GM23338 (cell line): ENCODE measurements at regions not wholly inside any gene's neighbourhood (a gene's known extent, or its start where the extent isn't known, plus 50 kb on each side); places are given as distances from the start of the nearest gene placed in this dataset.

Experiments
- ATAC-seq: fragments of 200-7000 bp; cut with Tn5 transposase; 3 replicates; pipeline ENCODE4 v1.9.1; 2020
- DNase-seq: peaks from one replicate; pipeline ENCODE4 v3.0.0-alpha.2; 2015; ENCODE audit warnings: low spot score
- H2AFZ ChIP-seq: fragments of 200-600 bp; sonication (generic); 2 replicates; pipeline ENCODE4 v1.8.0; 2016; ENCODE audit warnings: antibody characterized with exemption, mild to moderate bottlenecking, moderate library complexity
- H3F3A ChIP-seq: fragments of 200-600 bp; sonication (generic); replicated peaks from 2 replicates; pipeline ENCODE4 v1.8.0; 2017; ENCODE audit warnings: antibody characterized with exemption, mixed run types, low read depth
- H3K27ac ChIP-seq: fragments of 200-600 bp; sonication (generic); 2 replicates; pipeline ENCODE4 v1.6.1; 2016; ENCODE audit warnings: low read depth
- H3K27me3 ChIP-seq: fragments of 200-600 bp; sonication (generic); 2 replicates; pipeline ENCODE4 v1.8.0; 2016; ENCODE audit warnings: mild to moderate bottlenecking, mixed run types, moderate library complexity; ENCODE audit not compliant: insufficient read depth
- H3K36me3 ChIP-seq: fragments of 200-600 bp; sonication (generic); 2 replicates; pipeline ENCODE4 v1.8.0; 2016; ENCODE audit warnings: mild to moderate bottlenecking; ENCODE audit not compliant: insufficient read depth
- H3K4me1 ChIP-seq: fragments of 200-600 bp; sonication (generic); 2 replicates; pipeline ENCODE4 v1.8.0; 2016; ENCODE audit warnings: mild to moderate bottlenecking, moderate library complexity; ENCODE audit not compliant: insufficient read depth
- H3K4me2 ChIP-seq: fragments of 200-600 bp; sonication (generic); 2 replicates; pipeline ENCODE4 v1.7.1; 2017; ENCODE audit warnings: mixed run types
- H3K4me3 ChIP-seq: fragments of 200-600 bp; sonication (generic); 2 replicates; pipeline ENCODE4 v1.6.1; 2016; ENCODE audit warnings: mixed run types
- H3K79me2 ChIP-seq: fragments of 200-600 bp; sonication (generic); replicated peaks from 2 replicates; pipeline ENCODE4 v1.8.0; 2017; ENCODE audit warnings: mild to moderate bottlenecking; ENCODE audit not compliant: insufficient read depth
- H3K9me2 ChIP-seq: fragments of 200-600 bp; sonication (generic); 2 replicates; pipeline ENCODE4 v1.8.0; 2017; ENCODE audit not compliant: insufficient read depth
- H4K20me1 ChIP-seq: fragments of 200-600 bp; sonication (generic); replicated peaks from 2 replicates; pipeline ENCODE4 v1.8.0; 2017; ENCODE audit warnings: mild to moderate bottlenecking; ENCODE audit not compliant: insufficient read depth
- H3K27ac Mint-ChIP-seq: 2 replicates; pipeline ENCODE4 v1.8.0; 2020; ENCODE audit warnings: inconsistent platforms, mild to moderate bottlenecking, moderate library complexity, mixed read lengths
- H3K27me3 Mint-ChIP-seq: 3 replicates; pipeline ENCODE4 v1.8.0; 2022; ENCODE audit warnings: low read depth, mild to moderate bottlenecking, moderate library complexity, mixed read lengths, inconsistent platforms; ENCODE audit not compliant: insufficient read depth, poor library complexity
- H3K36me3 Mint-ChIP-seq: 3 replicates; pipeline ENCODE4 v1.8.0; 2021; ENCODE audit warnings: low read depth, mild to moderate bottlenecking, inconsistent platforms, moderate library complexity, mixed read lengths
- H3K4me1 Mint-ChIP-seq: 3 replicates; pipeline ENCODE4 v1.8.0; 2020; ENCODE audit warnings: mild to moderate bottlenecking, inconsistent platforms, mixed read lengths
- H3K4me3 Mint-ChIP-seq: 3 replicates; pipeline ENCODE4 v1.8.0; 2021; ENCODE audit warnings: moderate library complexity, mild to moderate bottlenecking, inconsistent platforms, mixed read lengths
- H3K9me3 Mint-ChIP-seq: 3 replicates; pipeline ENCODE4 v1.8.0; 2020; ENCODE audit warnings: moderate library complexity, mild to moderate bottlenecking, inconsistent platforms, mixed read lengths
- CREB1 ChIP-seq: fragments of 250-450 bp; sonication (Bioruptor Pico); IDR thresholded peaks from 2 replicates; pipeline ENCODE4 v1.5.0; 2020; ENCODE audit warnings: low read depth, mild to moderate bottlenecking, moderate library complexity
- EZH2 ChIP-seq: fragments of 200-600 bp; sonication (generic); IDR thresholded peaks from one replicate; pipeline ENCODE4 v1.8.0; 2017; ENCODE audit warnings: antibody characterized with exemption, mild to moderate bottlenecking, low read depth; ENCODE audit not compliant: unreplicated experiment
- EZH2phosphoT487 ChIP-seq: fragments of 200-600 bp; sonication (generic); IDR thresholded peaks from one replicate; pipeline ENCODE4 v1.8.1; 2018; ENCODE audit warnings: antibody characterized with exemption; ENCODE audit not compliant: unreplicated experiment
- JUNB ChIP-seq: IDR thresholded peaks from one replicate; pipeline ENCODE4 v1.6.1; 2016; ENCODE audit warnings: antibody characterized with exemption; ENCODE audit not compliant: unreplicated experiment
- NANOG ChIP-seq: IDR thresholded peaks from 2 replicates; pipeline ENCODE4 v1.6.1; 2016; ENCODE audit warnings: antibody characterized with exemption, borderline replicate concordance
- POLR2AphosphoS5 ChIP-seq: IDR thresholded peaks from 2 replicates; pipeline ENCODE4 v1.6.1; 2016; ENCODE audit warnings: antibody characterized with exemption, low read depth
- REST ChIP-seq: IDR thresholded peaks from one replicate; pipeline ENCODE4 v1.6.1; 2018; ENCODE audit warnings: antibody characterized with exemption; ENCODE audit not compliant: unreplicated experiment
- ZNF331 ChIP-seq: fragments of 250-450 bp; sonication (Bioruptor Pico); IDR thresholded peaks from 2 replicates; pipeline ENCODE4 v1.5.0; 2020; ENCODE audit warnings: low read depth, mild to moderate bottlenecking, moderate library complexity
- TF ChIP-seq, protein P1 (sequence below), 2 experiments: fragments of 200-600 bp in 1 of 2; sonication (generic) in 1 of 2; conservative IDR thresholded peaks; 2 replicates each; pipeline versions ENCODE4 v1.5.1 to v1.6.1; 2016 to 2017; ENCODE audit warnings: antibody characterized with exemption in 2 of 2, low read depth in 2 of 2, mild to moderate bottlenecking in 2 of 2, moderate library complexity in 1 of 2
- TF ChIP-seq, protein P2 (sequence below): fragments of 250-450 bp; sonication (Bioruptor Pico); IDR thresholded peaks from 2 replicates; pipeline ENCODE4 v1.5.0; 2020; ENCODE audit warnings: mild to moderate bottlenecking, moderate library complexity

- H3K27me3 ChIP-seq = no peaks in the 10 kb centered on the region
- peaks cover 21% of the 10 kb centered on the region for H3K4me1 ChIP-seq
- Mint-ChIP-seq H3K36me3 (no peaks in the 10 kb centered on the region), H3K9me3 (no peaks in the 10 kb centered on the region), H3K4me3 (no peak overlapping the region), H3K27ac (no peak overlapping the region), H3K27me3 (no peaks in the 10 kb centered on the region), H3K4me1 (peaks cover 24% of the 10 kb centered on the region; the same call in 2 of the 3 replicates)
- no peaks in the 10 kb centered on the region; the same call in 1 of the 2 replicates for H3F3A ChIP-seq
- no peak overlapping the region for H3K4me2 ChIP-seq
- H3K79me2 ChIP-seq = no peaks in the 10 kb centered on the region
- H3K36me3 ChIP-seq = no peaks in the 10 kb centered on the region
- TF ChIP-seq, protein P1, sequence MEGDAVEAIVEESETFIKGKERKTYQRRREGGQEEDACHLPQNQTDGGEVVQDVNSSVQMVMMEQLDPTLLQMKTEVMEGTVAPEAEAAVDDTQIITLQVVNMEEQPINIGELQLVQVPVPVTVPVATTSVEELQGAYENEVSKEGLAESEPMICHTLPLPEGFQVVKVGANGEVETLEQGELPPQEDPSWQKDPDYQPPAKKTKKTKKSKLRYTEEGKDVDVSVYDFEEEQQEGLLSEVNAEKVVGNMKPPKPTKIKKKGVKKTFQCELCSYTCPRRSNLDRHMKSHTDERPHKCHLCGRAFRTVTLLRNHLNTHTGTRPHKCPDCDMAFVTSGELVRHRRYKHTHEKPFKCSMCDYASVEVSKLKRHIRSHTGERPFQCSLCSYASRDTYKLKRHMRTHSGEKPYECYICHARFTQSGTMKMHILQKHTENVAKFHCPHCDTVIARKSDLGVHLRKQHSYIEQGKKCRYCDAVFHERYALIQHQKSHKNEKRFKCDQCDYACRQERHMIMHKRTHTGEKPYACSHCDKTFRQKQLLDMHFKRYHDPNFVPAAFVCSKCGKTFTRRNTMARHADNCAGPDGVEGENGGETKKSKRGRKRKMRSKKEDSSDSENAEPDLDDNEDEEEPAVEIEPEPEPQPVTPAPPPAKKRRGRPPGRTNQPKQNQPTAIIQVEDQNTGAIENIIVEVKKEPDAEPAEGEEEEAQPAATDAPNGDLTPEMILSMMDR (conservative IDR thresholded peaks at IDR 0.05; ENCODE audit: low read depth in 2 of 2) = no peak
- no peak for TF ChIP-seq EZH2
- TF ChIP-seq ZNF331 (CRISPR knock-in tag) = no peak
- TF ChIP-seq EZH2phosphoT487 = no peak
- no peak for TF ChIP-seq POLR2AphosphoS5
- TF ChIP-seq NANOG = no peak
- TF ChIP-seq JUNB = no peak
- no peaks in the 10 kb centered on the region for H3K9me2 ChIP-seq
- H2AFZ ChIP-seq = peak overlapping the region; percentile 38
- peak; percentile 42; the same call in 2 of the 3 replicates for ATAC-seq
- H3K27ac ChIP-seq = no peak overlapping the region
- no peaks in the 10 kb centered on the region for H4K20me1 ChIP-seq
- no peak for DNase-seq
- no peak overlapping the region for H3K4me3 ChIP-seq
These were observed 60.7 kb upstream of the PITX2 start for GRCh38 chr4:110683601-110684000.

DNA sequence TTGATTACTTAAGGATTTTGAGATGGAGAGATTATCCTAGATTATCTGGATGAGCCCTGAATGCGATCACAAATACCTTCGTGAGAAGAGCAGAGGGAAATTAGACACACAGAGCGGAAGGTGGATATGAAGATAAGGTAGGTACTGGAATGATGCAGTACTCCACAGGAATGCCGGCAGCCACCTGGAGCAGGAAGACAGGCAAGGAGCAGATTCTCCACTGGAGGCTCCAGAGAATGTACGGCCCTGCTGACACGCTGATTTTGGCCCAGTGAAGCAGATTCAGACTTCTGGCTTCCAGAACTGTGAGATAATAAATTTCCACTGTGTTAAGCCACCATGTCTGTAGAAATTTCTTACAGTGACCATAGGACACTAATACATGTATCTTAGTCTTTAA lies 79.4 kb upstream of the PITX2 start:
- DNase-seq = peak; percentile 27
- Histone ChIP-seq H3K9me2 (no peaks in the 10 kb centered on the region), H3K27ac (no peak overlapping the region), H3K4me3 (no peak overlapping the region), H3K36me3 (no peaks in the 10 kb centered on the region), H3K79me2 (no peaks in the 10 kb centered on the region), H3K4me1 (peaks cover 13% of the 10 kb centered on the region), H2AFZ (peak overlapping the region; percentile 53; the same call in 1 of the 2 replicates), H3K4me2 (no peak overlapping the region), H3F3A (no peaks in the 10 kb centered on the region), H3K27me3 (no peaks in the 10 kb centered on the region), H4K20me1 (no peaks in the 10 kb centered on the region)
- no peak; the same call in 2 of the 3 replicates for ATAC-seq
- Mint-ChIP-seq H3K36me3 (no peaks in the 10 kb centered on the region), H3K27me3 (no peaks in the 10 kb centered on the region), H3K4me1 (peaks cover 3% of the 10 kb centered on the region; the same call in 2 of the 3 replicates), H3K27ac (peak overlapping the region; percentile 35; the same call in 1 of the 2 replicates), H3K9me3 (no peaks in the 10 kb centered on the region; the same call in 2 of the 3 replicates), H3K4me3 (no peak overlapping the region)
- TF ChIP-seq JUNB = no peak
- TF ChIP-seq NANOG = no peak
- TF ChIP-seq CREB1 (CRISPR knock-in tag) = no peak
- no peak for TF ChIP-seq REST
- no peak for TF ChIP-seq POLR2AphosphoS5
- no peak for TF ChIP-seq EZH2phosphoT487
- TF ChIP-seq, protein P2, sequence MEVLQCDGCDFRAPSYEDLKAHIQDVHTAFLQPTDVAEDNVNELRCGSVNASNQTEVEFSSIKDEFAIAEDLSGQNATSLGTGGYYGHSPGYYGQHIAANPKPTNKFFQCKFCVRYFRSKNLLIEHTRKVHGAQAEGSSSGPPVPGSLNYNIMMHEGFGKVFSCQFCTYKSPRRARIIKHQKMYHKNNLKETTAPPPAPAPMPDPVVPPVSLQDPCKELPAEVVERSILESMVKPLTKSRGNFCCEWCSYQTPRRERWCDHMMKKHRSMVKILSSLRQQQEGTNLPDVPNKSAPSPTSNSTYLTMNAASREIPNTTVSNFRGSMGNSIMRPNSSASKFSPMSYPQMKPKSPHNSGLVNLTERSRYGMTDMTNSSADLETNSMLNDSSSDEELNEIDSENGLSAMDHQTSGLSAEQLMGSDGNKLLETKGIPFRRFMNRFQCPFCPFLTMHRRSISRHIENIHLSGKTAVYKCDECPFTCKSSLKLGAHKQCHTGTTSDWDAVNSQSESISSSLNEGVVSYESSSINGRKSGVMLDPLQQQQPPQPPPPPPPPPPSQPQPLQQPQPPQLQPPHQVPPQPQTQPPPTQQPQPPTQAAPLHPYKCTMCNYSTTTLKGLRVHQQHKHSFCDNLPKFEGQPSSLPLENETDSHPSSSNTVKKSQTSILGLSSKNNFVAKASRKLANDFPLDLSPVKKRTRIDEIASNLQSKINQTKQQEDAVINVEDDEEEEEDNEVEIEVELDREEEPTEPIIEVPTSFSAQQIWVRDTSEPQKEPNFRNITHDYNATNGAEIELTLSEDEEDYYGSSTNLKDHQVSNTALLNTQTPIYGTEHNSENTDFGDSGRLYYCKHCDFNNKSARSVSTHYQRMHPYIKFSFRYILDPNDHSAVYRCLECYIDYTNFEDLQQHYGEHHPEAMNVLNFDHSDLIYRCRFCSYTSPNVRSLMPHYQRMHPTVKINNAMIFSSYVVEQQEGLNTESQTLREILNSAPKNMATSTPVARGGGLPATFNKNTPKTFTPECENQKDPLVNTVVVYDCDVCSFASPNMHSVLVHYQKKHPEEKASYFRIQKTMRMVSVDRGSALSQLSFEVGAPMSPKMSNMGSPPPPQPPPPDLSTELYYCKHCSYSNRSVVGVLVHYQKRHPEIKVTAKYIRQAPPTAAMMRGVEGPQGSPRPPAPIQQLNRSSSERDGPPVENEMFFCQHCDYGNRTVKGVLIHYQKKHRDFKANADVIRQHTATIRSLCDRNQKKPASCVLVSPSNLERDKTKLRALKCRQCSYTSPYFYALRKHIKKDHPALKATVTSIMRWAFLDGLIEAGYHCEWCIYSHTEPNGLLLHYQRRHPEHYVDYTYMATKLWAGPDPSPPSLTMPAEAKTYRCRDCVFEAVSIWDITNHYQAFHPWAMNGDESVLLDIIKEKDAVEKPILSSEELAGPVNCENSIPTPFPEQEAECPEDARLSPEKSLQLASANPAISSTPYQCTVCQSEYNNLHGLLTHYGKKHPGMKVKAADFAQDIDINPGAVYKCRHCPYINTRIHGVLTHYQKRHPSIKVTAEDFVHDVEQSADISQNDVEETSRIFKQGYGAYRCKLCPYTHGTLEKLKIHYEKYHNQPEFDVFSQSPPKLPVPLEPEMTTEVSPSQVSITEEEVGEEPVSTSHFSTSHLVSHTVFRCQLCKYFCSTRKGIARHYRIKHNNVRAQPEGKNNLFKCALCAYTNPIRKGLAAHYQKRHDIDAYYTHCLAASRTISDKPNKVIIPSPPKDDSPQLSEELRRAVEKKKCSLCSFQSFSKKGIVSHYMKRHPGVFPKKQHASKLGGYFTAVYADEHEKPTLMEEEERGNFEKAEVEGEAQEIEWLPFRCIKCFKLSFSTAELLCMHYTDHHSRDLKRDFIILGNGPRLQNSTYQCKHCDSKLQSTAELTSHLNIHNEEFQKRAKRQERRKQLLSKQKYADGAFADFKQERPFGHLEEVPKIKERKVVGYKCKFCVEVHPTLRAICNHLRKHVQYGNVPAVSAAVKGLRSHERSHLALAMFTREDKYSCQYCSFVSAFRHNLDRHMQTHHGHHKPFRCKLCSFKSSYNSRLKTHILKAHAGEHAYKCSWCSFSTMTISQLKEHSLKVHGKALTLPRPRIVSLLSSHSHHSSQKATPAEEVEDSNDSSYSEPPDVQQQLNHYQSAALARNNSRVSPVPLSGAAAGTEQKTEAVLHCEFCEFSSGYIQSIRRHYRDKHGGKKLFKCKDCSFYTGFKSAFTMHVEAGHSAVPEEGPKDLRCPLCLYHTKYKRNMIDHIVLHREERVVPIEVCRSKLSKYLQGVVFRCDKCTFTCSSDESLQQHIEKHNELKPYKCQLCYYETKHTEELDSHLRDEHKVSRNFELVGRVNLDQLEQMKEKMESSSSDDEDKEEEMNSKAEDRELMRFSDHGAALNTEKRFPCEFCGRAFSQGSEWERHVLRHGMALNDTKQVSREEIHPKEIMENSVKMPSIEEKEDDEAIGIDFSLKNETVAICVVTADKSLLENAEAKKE (CRISPR knock-in tag) = no peak
